ENCODE measurements at regions not wholly inside any gene's neighbourhood (a gene's known extent, or its start where the extent isn't known, plus 50 kb on each side); places are given as distances from the start of the nearest gene placed in this dataset.
A peak's percentile ranks its signal among the peaks of the same experiment; 100 is the strongest.

DNA sequence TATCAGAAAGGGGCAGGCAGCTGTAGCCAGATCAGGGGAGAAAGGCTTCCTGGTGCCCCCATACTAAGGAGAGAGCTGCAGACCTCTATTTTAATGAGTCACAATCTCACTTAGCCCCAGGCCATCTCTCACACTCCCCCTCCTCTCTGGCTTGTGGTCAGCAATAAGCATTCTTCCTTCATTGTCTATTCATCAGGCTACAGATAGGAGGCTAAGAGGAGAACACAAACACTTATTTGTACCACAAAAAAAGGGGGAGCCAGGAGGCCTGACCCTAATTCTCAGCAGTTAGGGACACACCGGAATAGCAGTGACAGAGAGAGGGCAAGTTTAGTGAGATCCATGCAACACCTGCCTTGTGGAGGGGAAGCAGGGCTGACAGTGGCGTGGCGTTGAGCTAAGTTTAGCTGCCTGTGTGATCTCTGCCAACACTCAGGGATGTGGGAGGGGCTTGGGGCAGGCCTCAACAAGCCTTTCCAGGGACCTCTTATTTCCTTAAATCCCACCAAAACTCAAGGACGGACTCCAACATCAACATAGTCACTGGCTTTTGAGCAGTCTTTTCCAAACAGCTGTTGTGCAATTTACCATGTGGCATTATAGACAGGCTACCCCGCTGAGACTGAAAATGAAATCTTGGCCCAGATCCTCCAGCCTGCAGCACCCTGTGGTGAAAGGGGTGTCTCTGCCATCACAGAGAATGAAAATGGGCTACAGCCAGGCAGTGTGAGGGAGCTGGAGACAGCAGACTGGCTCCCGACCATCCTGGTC, 191.9 kb upstream of the TSC22D2 start:
- H3K4me1 Mint-ChIP-seq (ENCODE audit: insufficient read depth, unreplicated experiment) = peaks cover 14% of the 10 kb centered on the region
- intact Hi-C loops (cut with micrococcal nuclease) = loop anchor here (5.0 kb wide), 1 partner anchor 334 kb away; no protein-coding TSS in a partner anchor
- DNase-seq (ENCODE audit: unreplicated experiment) = peak; percentile 96
- ChIA-PET POLR2A (interaction anchor here (0.5 to 1.3 kb wide), 5 partner anchors 32 to 281 kb away, joined by 3 to 5 read pairs (median 3); no protein-coding TSS in a partner anchor), CTCF (interaction anchor here (0.6 to 6.0 kb wide), 8 partner anchors 9 to 310 kb away, joined by 3 to 74 read pairs (median 4); no protein-coding TSS in a partner anchor)
- no peak overlapping the region for H3K27ac Mint-ChIP-seq (ENCODE audit: low read depth, unreplicated experiment)
- H3K36me3 Mint-ChIP-seq (ENCODE audit: insufficient read depth, unreplicated experiment) = no peaks in the 10 kb centered on the region
- H3K27me3 Mint-ChIP-seq (ENCODE audit: insufficient read depth, unreplicated experiment) = peaks cover 2% of the 10 kb centered on the region
- no TSS peak for BruUV-seq (replicated peaks)
- TF ChIP-seq, protein P1, sequence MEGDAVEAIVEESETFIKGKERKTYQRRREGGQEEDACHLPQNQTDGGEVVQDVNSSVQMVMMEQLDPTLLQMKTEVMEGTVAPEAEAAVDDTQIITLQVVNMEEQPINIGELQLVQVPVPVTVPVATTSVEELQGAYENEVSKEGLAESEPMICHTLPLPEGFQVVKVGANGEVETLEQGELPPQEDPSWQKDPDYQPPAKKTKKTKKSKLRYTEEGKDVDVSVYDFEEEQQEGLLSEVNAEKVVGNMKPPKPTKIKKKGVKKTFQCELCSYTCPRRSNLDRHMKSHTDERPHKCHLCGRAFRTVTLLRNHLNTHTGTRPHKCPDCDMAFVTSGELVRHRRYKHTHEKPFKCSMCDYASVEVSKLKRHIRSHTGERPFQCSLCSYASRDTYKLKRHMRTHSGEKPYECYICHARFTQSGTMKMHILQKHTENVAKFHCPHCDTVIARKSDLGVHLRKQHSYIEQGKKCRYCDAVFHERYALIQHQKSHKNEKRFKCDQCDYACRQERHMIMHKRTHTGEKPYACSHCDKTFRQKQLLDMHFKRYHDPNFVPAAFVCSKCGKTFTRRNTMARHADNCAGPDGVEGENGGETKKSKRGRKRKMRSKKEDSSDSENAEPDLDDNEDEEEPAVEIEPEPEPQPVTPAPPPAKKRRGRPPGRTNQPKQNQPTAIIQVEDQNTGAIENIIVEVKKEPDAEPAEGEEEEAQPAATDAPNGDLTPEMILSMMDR (IDR thresholded peaks at IDR 0.05; ENCODE audit: unreplicated experiment) = no peak
- no peaks in the 10 kb centered on the region for H3K9me3 Mint-ChIP-seq (ENCODE audit: unreplicated experiment)
- H3K4me3 Mint-ChIP-seq (ENCODE audit: unreplicated experiment) = peak overlapping the region; percentile 22

DNA sequence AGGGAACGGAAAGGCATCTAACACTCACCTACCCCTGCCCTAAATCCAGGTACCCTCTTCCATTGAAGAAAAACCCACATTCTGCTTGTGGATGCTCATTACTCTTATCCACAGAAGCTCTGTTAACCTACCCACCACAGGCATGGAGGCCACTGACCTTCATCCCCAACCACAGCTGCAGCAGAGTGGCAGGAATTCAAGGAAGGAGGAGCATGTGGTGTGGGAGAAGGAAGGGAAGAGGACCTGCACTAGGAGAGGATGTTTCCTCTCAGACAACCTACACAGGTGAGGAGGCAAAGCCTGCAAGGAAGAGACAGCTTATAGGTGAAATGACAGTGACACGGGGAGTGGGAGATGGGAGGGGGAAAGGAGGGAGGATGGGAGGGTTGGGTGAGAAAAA, 192.5 kb upstream of the TSC22D2 start:
- Mint-ChIP-seq H3K27me3 (ENCODE audit: insufficient read depth, unreplicated experiment) (no peaks in the 10 kb centered on the region), H3K4me3 (ENCODE audit: unreplicated experiment) (no peak overlapping the region), H3K9me3 (ENCODE audit: unreplicated experiment) (no peaks in the 10 kb centered on the region), H3K27ac (ENCODE audit: low read depth, unreplicated experiment) (no peak overlapping the region), H3K36me3 (ENCODE audit: insufficient read depth, unreplicated experiment) (no peaks in the 10 kb centered on the region), H3K4me1 (ENCODE audit: insufficient read depth, unreplicated experiment) (peaks cover 11% of the 10 kb centered on the region)
- POLR2A ChIA-PET = interaction anchor here (0.5 kb wide), 1 partner anchor 53 kb away, joined by 3 read pairs; no protein-coding TSS in a partner anchor
- CTCF ChIA-PET = interaction anchor here (2.1 to 6.0 kb wide), 2 partner anchors 8 to 249 kb away, joined by 7 to 74 read pairs; no protein-coding TSS in a partner anchor
- intact Hi-C loops (cut with micrococcal nuclease) = loop anchor here (5.0 kb wide), 1 partner anchor 333 kb away; no protein-coding TSS in a partner anchor
- DNase-seq (ENCODE audit: unreplicated experiment) = no peak
- no TSS peak for BruUV-seq (replicated peaks)
- TF ChIP-seq, protein P1 (IDR thresholded peaks at IDR 0.05; ENCODE audit: unreplicated experiment) = no peak

DNA sequence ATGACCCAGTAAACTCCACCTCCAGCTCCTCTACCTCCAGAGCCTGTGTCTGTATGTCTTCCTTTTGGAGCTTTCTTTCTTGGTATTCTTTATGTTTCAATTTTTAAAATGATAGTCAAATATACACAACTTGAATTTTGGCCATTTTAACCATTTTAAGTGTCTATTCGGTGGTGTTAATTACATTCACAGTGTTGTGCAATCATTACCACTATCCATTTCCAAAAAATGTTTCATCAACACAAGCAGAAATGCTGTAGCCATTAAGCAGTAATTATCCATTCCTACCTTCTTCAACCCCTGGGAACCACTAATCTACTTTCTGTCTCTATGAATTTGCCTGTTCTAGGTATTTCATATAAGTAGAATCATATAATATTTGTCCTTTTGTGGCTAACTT, 194.5 kb upstream of the TSC22D2 start:
- peaks cover 11% of the 10 kb centered on the region for H3K4me1 Mint-ChIP-seq (ENCODE audit: insufficient read depth, unreplicated experiment)
- no peaks in the 10 kb centered on the region for H3K36me3 Mint-ChIP-seq (ENCODE audit: insufficient read depth, unreplicated experiment)
- ChIA-PET CTCF (interaction anchor here (0.8 to 1.2 kb wide), 3 partner anchors 12 to 245 kb away, joined by 3 read pairs; no protein-coding TSS in a partner anchor), POLR2A (no interaction called here)
- H3K4me3 Mint-ChIP-seq (ENCODE audit: unreplicated experiment) = no peak overlapping the region
- no peak for DNase-seq (ENCODE audit: unreplicated experiment)
- no peak overlapping the region for H3K27ac Mint-ChIP-seq (ENCODE audit: low read depth, unreplicated experiment)
- TF ChIP-seq, protein P1 (IDR thresholded peaks at IDR 0.05; ENCODE audit: unreplicated experiment) = no peak
- intact Hi-C loops (cut with micrococcal nuclease) = no loop called here
- H3K27me3 Mint-ChIP-seq (ENCODE audit: insufficient read depth, unreplicated experiment) = no peaks in the 10 kb centered on the region
- H3K9me3 Mint-ChIP-seq (ENCODE audit: unreplicated experiment) = no peaks in the 10 kb centered on the region
- no TSS peak for BruUV-seq (replicated peaks)

DNA sequence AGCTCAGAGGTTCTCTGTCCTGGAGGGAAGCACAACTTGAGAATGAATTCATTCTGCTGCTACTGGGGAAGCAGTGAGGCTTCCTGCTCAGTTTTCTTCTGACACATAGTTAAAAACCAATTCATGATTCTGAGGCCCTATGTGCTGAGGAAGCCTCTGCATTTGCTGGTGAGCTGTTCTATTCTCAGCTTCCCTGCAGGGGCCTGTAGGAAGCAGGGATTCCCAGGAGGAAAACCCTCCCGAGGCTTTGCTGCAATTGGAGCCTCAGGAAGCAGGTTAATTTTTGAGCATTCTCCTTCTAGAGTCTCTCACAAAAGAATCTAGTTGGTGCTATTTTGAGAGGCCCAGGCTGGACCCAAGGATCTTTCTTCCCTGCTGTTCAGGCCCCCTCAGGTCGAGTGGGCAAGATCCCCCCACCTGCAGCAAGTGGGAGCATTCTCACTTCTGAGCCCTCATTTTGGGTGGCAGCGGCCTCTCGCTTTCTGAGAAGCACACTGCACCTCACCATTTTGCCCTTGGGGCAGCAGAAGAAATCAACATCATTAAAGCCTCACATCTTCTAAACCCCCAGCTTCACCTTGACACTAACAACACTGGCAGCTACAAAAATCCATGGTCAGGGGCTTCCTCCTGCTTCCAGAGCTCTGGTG, 197.5 kb upstream of the TSC22D2 start:
- Mint-ChIP-seq H3K4me3 (ENCODE audit: unreplicated experiment) (no peak overlapping the region), H3K27ac (ENCODE audit: low read depth, unreplicated experiment) (no peak overlapping the region), H3K27me3 (ENCODE audit: insufficient read depth, unreplicated experiment) (peaks cover 14% of the 10 kb centered on the region), H3K4me1 (ENCODE audit: insufficient read depth, unreplicated experiment) (peaks cover 3% of the 10 kb centered on the region), H3K36me3 (ENCODE audit: insufficient read depth, unreplicated experiment) (no peaks in the 10 kb centered on the region), H3K9me3 (ENCODE audit: unreplicated experiment) (no peaks in the 10 kb centered on the region)
- ChIA-PET POLR2A (interaction anchor here (0.6 to 1.1 kb wide), 2 partner anchors 10 to 366 kb away, joined by 3 to 4 read pairs; no protein-coding TSS in a partner anchor), CTCF (interaction anchor here (0.7 to 4.0 kb wide), 4 partner anchors 10 to 1174 kb away, joined by 3 to 24 read pairs (median 6); partner anchors contain the start of gene P2RY12)
- intact Hi-C loops (cut with micrococcal nuclease) = no loop called here
- TF ChIP-seq, protein P1 (IDR thresholded peaks at IDR 0.05; ENCODE audit: unreplicated experiment) = no peak
- BruUV-seq (replicated peaks) = no TSS peak
- DNase-seq (ENCODE audit: unreplicated experiment) = no peak
